SH-SY5Y (cell line): ENCODE measurements at regions not wholly inside any gene's neighbourhood (a gene's known extent, or its start where the extent isn't known, plus 50 kb on each side); places are given as distances from the start of the nearest gene placed in this dataset.

Experiments
- GATA2 ChIP-seq: IDR thresholded peaks from 2 replicates; pipeline ENCODE4 v1.6.1; 2011; ENCODE audit warnings: mild to moderate bottlenecking, low read depth, low read length
- GATA3 ChIP-seq: IDR thresholded peaks from 2 replicates; pipeline ENCODE4 v1.6.1; 2011; ENCODE audit warnings: low read depth, mild to moderate bottlenecking, low read length, moderate library complexity

- TF ChIP-seq GATA2: no peak
- no peak for TF ChIP-seq GATA3
Observed at GRCh38 chr9:85368781-85369180, 373.0 kb downstream of the AGTPBP1 start.
